Ovary (tissue), 7 donors: ENCODE measurements at regions not wholly inside any gene's neighbourhood (a gene's known extent, or its start where the extent isn't known, plus 50 kb on each side); places are given as distances from the start of the nearest gene placed in this dataset.
A peak's percentile ranks its signal among the peaks of the same experiment; 100 is the strongest.

Experiments
- DNase-seq, 5 donors: peaks; one replicate each; pipeline ENCODE4 v3.0.0-alpha.2; 2019 to 2020
- H3K27ac ChIP-seq, 2 donors: fragments of 200-600 bp; one replicate each; pipeline versions ENCODE4 v1.5.1 to v1.8.0; 2019 to 2022
- H3K27me3 ChIP-seq: fragments of 200-600 bp; one replicate; pipeline ENCODE4 v1.8.0; 2022
- H3K36me3 ChIP-seq: fragments of 200-600 bp; sonication (generic); one replicate; pipeline ENCODE4 v1.5.1; 2019
- H3K4me1 ChIP-seq: one replicate; pipeline ENCODE4 v1.8.1; 2013; ENCODE audit warnings: mild to moderate bottlenecking, moderate library complexity; ENCODE audit not compliant: insufficient read depth
- H3K4me3 ChIP-seq: fragments of 200-600 bp; sonication (generic); one replicate; pipeline ENCODE4 v1.5.1; 2017
- H3K9me3 ChIP-seq, 2 donors: fragments of 200-600 bp in 1 of 2; sonication (generic) in 1 of 2; one replicate each; pipeline versions ENCODE4 v1.5.1 to v1.8.1; 2013 to 2019; ENCODE audit warnings: mild to moderate bottlenecking in 1 of 2, moderate library complexity in 1 of 2
- EP300 ChIP-seq: sonication (generic); formaldehyde crosslinking; IDR thresholded peaks from one replicate; pipeline ENCODE4 v1.6.1; 2017; ENCODE audit warnings: antibody characterized with exemption
- POLR2A ChIP-seq: fragments of 450-650 bp; IDR thresholded peaks from one replicate; pipeline ENCODE4 v1.6.1; 2017; ENCODE audit warnings: antibody characterized with exemption, mild to moderate bottlenecking, moderate library complexity
- WGBS, 3 donors: extraction: QIAGEN DNeasy Blood & Tissue Kit in 1 of 3; methylation state at CpG; one replicate each; pipeline versions ENCODE4 v1.1.5 to v1.1.7; 2013 to 2017; 5-methylcytosine and 5-hydroxymethylcytosine counted together
- intact Hi-C, 4 donors: fragments of 100-400 bp; cut with DNase I; formaldehyde crosslinking; loops; one replicate each; pipeline versions ENCODE4 v1.11.0 to v1.15.1; 2022 to 2023
- TF ChIP-seq, protein P1 (sequence below), 3 donors: fragments of 450-650 bp in 2 of 3; fragments of 200-600 bp in 1 of 3; IDR thresholded peaks; one replicate each; pipeline versions ENCODE4 v1.5.1 to v1.8.0; 2016 to 2022; ENCODE audit warnings: antibody characterized with exemption in 3 of 3, mild to moderate bottlenecking in 1 of 3
- donor health status: DM: no; HTN: no; CAD: no; lungs with moderate emphysema.
- donor health status: DM: no; HTN: no; CAD: no.
- donor health status: Bipolar disorder and iron deficiency.
- donor health status: DM: no; HTN: no; CAD: no.
- donor health status: DM: yes; HTN: yes; CAD: no.

DNA sequence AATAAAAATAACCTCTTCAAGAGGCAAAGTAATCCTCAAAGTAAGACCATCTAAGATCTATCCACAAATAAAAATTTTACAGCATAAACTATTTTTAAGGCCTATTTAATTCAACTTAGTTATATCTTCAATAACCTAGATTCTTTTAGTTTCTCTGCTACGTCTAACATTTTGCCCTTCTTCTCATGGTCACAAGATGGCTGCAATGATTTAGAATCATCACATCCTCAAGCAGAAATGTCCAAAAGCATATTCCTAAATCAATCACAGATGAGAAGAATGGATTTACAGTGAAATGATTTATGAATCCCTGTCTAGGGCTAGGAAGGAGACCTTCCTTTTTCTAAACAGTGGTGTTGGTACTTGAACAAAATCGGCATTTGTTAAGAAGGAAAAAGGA is 304.7 kb downstream of the ARHGAP12 start:
- no peak for TF ChIP-seq POLR2A
- no peak for TF ChIP-seq EP300
- TF ChIP-seq, protein P1, sequence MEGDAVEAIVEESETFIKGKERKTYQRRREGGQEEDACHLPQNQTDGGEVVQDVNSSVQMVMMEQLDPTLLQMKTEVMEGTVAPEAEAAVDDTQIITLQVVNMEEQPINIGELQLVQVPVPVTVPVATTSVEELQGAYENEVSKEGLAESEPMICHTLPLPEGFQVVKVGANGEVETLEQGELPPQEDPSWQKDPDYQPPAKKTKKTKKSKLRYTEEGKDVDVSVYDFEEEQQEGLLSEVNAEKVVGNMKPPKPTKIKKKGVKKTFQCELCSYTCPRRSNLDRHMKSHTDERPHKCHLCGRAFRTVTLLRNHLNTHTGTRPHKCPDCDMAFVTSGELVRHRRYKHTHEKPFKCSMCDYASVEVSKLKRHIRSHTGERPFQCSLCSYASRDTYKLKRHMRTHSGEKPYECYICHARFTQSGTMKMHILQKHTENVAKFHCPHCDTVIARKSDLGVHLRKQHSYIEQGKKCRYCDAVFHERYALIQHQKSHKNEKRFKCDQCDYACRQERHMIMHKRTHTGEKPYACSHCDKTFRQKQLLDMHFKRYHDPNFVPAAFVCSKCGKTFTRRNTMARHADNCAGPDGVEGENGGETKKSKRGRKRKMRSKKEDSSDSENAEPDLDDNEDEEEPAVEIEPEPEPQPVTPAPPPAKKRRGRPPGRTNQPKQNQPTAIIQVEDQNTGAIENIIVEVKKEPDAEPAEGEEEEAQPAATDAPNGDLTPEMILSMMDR (IDR thresholded peaks at IDR 0.05): no peak
- peaks cover 5% of the 10 kb centered on the region for H3K4me1 ChIP-seq
- no peak overlapping the region for H3K4me3 ChIP-seq
- H3K27ac ChIP-seq: no peak overlapping the region
- WGBS, 3 donors: 88 to 95% (median 89%) methylated on average over 2 of the region's 2 CpGs
- H3K27me3 ChIP-seq: no peaks in the 10 kb centered on the region
- DNase-seq: no peak
- no peaks in the 10 kb centered on the region for H3K9me3 ChIP-seq
- H3K36me3 ChIP-seq: no peaks in the 10 kb centered on the region
- intact Hi-C loops: no loop called here

DNA sequence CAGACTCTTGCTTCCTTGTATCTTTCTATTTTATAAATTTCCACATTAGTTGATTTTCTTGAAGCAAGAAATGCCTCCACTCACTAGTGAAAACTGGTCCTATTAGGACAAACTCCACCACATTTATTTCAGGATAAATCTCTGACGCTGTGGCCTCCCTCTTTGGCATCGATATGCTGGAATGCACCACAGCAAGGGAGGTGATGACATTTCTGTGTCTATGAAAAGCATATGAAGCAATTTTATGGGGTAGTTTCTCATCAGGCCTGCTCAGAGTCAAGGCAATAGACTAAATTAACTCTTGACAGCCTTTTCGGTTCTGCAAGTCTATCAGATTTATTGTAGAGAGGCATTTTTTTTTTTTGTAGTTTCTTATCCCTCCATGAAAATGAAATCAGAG is 304.4 kb downstream of the ZEB1 start:
- H3K4me3 ChIP-seq: no peak overlapping the region
- no peak for TF ChIP-seq POLR2A
- peak; percentile 42 for TF ChIP-seq EP300
- peaks cover 7% of the 10 kb centered on the region for H3K4me1 ChIP-seq
- no peak overlapping the region for H3K27ac ChIP-seq
- H3K36me3 ChIP-seq: no peaks in the 10 kb centered on the region
- no peak for DNase-seq
- H3K9me3 ChIP-seq: no peaks in the 10 kb centered on the region
- 42 to 66% (median 65%) methylated on average over 3 of the region's 3 CpGs for WGBS, 3 donors
- H3K27me3 ChIP-seq: no peaks in the 10 kb centered on the region
- intact Hi-C loops: no loop called here

DNA sequence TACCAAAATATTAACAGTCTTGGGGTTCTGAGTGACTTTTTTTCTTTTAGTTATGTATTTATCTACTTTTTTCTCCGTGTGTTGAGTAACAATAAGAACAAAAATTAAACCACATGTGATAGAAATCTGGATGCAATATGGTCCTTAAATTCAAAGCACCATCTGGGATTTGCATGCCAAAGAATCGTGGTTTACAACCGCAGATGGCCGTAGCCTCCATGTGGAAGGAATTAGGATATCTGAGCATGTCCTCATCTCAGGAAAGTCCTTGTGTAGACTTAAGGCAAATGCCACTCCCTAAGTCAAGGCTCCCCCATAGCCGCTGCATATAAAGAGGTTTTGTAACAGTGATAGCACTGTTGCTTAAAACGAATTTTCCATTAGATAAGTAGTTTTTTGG is 304.0 kb downstream of the ZEB1 start:
- no peaks in the 10 kb centered on the region for H3K27me3 ChIP-seq
- H3K27ac ChIP-seq: no peak overlapping the region
- no peak for DNase-seq
- H3K9me3 ChIP-seq: no peaks in the 10 kb centered on the region
- 52 to 76% (median 58%) methylated on average over 6 of the region's 6 CpGs for WGBS, 3 donors
- H3K4me3 ChIP-seq: no peak overlapping the region
- TF ChIP-seq, protein P1 (IDR thresholded peaks at IDR 0.05): no peak
- no peak for TF ChIP-seq POLR2A
- no peak for TF ChIP-seq EP300
- no peaks in the 10 kb centered on the region for H3K36me3 ChIP-seq
- H3K4me1 ChIP-seq: peaks cover 7% of the 10 kb centered on the region
- intact Hi-C loops: no loop called here

DNA sequence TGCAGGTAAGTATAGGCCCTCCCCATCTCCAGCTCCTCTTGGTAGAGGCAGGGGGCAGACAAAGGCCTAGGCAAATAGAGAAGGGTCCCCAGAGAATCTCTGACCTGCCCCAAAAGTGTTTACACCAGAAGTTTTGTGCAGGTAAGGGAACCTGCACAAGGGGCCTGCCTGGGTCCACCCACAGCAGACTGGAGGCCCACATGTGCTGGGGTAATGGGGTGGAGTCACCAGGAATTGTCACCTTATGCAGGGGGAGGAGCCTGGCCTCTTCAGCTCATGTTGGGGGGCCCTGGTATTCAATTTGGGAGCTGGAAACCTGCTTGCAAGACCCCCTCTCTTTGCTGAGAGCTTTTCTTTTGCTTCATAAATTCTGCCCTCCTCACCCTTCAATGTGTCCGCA is 302.7 kb downstream of the ZEB1 start:
- H3K9me3 ChIP-seq: no peaks in the 10 kb centered on the region
- H3K36me3 ChIP-seq: no peaks in the 10 kb centered on the region
- H3K4me1 ChIP-seq: peaks cover 7% of the 10 kb centered on the region
- no peak overlapping the region for H3K4me3 ChIP-seq
- no peaks in the 10 kb centered on the region for H3K27me3 ChIP-seq
- no peak overlapping the region for H3K27ac ChIP-seq
- WGBS, 3 donors: 97 to 100% (median 97%) methylated on average over 1 of the region's 1 CpG
- no peak for DNase-seq
- intact Hi-C loops: no loop called here
- TF ChIP-seq, protein P1 (IDR thresholded peaks at IDR 0.05): no peak
- no peak for TF ChIP-seq POLR2A

DNA sequence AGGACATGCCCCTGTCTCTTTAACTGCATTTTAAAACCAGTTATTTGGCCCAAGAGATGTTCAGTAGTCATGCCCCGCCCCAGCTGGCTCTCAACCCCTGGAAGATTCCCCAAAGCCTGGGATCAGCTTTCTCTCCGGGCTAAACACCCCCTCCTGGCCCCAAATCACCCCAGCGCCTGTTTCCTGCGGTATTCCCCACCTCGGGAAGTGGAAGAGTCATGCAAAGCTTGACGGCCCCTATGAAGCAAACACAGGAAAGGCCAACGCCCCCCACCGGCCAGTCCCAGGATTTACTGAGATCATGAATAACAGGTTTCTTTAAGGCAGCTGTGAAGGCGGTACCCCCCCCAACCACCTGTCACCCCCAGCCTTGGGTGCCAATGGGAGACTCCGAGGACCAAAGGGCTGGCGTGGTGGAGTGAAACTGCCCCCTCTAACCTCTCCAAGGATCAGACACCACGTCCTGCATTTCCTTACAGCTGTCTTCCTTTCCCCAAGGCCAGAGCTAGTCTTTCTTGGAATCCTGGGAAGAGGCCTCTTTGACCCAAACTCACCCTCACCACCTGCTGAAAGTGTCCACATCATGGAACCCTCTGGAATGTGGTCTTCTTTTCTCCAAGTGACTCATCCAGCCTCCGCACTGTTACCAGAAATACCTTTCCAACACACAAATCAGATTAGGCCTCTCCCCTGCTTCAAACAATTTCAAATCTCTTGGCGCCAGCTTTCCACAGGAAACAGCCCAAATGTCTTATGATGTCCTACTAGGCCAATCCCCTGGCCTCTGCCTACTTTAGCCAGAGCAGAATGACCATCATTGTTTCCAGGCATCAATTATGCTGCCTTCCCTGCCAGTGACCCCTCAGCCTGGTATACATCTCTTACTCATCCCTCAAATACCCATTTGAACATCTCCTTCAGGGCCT is 301.5 kb downstream of the ZEB1 start:
- Histone ChIP-seq H3K27ac (peak overlapping the region in 1 of 2 donors; percentile 17), H3K4me1 (peaks cover 7% of the 10 kb centered on the region), H3K36me3 (no peaks in the 10 kb centered on the region), H3K27me3 (no peaks in the 10 kb centered on the region), H3K4me3 (no peak overlapping the region), H3K9me3 (no peaks in the 10 kb centered on the region)
- TF ChIP-seq EP300 (no peak), POLR2A (no peak)
- TF ChIP-seq, protein P1 (IDR thresholded peaks at IDR 0.05): no peak
- WGBS, 3 donors: 43 to 61% (median 50%) methylated on average over 14 of the region's 14 CpGs
- intact Hi-C loops: no loop called here
- DNase-seq: peak in 4 of 5 donors; percentile 33 to 59 (median 46)
